GM12891 (cell line): ENCODE measurements at regions not wholly inside any gene's neighbourhood (a gene's known extent, or its start where the extent isn't known, plus 50 kb on each side); places are given as distances from the start of the nearest gene placed in this dataset.

Source experiments
- POLR2A ChIP-seq: IDR thresholded peaks from 2 replicates; pipeline ENCODE4 v1.6.1; 2011; ENCODE audit warnings: low read depth, low read length, control low read depth
- POLR2AphosphoS5 ChIP-seq: IDR thresholded peaks from 2 replicates; pipeline ENCODE4 v1.6.1; 2011; ENCODE audit warnings: low read depth, low read length, control low read depth

DNA sequence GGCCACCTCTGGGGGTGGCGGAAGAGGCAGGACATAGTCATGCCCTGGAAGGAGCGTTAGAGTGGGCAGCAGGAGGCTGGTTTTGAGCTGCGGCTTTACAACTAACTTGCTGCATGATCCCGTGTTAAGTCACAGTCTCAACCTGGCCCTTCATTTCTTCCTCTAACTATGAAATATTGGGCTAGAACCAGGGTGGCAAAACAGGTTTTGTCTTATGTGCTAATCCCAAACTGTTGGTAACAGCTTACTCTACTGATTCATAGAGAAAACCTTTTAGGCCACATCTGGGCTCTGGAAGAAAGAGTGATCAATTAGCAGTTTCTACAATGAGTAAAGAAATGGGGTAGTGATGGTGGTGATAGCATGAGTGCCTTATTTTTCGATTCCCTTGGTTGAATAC, 74.1 kb upstream of the CLINT1 start:
- TF ChIP-seq POLR2AphosphoS5 (no peak), POLR2A (no peak)
